ENCODE measurements at regions not wholly inside any gene's neighbourhood (a gene's known extent, or its start where the extent isn't known, plus 50 kb on each side); places are given as distances from the start of the nearest gene placed in this dataset.

DNA sequence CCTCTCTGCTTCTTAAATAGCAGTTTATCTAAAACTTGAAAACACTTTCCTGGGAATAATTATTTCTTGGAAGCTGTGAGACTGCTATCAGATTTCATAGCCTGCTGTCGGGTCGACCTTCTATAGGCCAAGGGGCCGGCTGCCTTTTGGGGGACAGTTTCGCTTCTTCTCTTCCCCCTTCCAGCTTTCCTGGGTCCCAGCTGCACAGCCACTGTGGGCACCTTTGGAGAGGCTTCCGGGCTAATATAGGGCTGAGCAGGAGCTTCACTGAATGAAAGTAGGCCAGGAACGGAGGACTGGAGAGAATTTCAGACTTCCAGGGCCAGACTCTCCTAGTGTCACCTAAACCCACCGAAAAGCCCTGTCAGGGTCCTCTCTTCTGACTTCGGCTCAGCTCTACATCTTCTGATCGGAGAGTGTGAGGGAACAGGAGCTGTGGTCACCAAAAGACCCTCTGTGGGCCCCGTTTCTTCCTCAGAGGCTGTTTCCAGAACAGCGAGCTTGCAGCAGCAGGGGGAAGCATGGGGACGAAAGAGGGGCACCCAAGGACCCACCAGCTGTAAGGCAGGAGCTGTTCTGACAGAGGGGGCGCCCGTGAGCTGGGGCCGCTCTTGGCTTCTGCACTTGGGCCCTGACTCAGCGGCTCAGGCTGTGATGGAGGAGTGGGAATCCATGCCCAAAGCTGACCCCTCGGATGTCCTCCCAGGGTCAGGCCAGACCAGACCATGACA lies 620.6 kb downstream of the BCOR start:
- no peaks in the 10 kb centered on the region for H3K27me3 ChIP-seq (replicated peaks; ENCODE audit: control insufficient read depth, insufficient read depth, low read length)
- H3K4me3 Mint-ChIP-seq (ENCODE audit: unreplicated experiment): no peak overlapping the region
- POLR2A ChIA-PET: no interaction called here
- CTCF ChIA-PET: no interaction called here
- no peak overlapping the region for H3K4me3 ChIP-seq (ENCODE audit: low read depth, low read length)
- H3K9me3 Mint-ChIP-seq (ENCODE audit: unreplicated experiment): no peaks in the 10 kb centered on the region
- intact Hi-C loops (cut with micrococcal nuclease; ENCODE audit: unreplicated experiment): no loop called here
- no peaks in the 10 kb centered on the region for H3K36me3 ChIP-seq (ENCODE audit: control insufficient read depth, insufficient read depth, low read length)
- no peak overlapping the region for H3K27ac Mint-ChIP-seq (ENCODE audit: unreplicated experiment)
- peaks cover 4% of the 10 kb centered on the region for H3K27me3 Mint-ChIP-seq (ENCODE audit: insufficient read depth, unreplicated experiment)
- no peak for DNase-seq
- peaks cover 7% of the 10 kb centered on the region for H3K4me1 Mint-ChIP-seq (ENCODE audit: low read depth, unreplicated experiment)
- no TSS peak for BruUV-seq (replicated peaks)
- H3K4me1 ChIP-seq: no peaks in the 10 kb centered on the region
- TF ChIP-seq, protein P1, sequence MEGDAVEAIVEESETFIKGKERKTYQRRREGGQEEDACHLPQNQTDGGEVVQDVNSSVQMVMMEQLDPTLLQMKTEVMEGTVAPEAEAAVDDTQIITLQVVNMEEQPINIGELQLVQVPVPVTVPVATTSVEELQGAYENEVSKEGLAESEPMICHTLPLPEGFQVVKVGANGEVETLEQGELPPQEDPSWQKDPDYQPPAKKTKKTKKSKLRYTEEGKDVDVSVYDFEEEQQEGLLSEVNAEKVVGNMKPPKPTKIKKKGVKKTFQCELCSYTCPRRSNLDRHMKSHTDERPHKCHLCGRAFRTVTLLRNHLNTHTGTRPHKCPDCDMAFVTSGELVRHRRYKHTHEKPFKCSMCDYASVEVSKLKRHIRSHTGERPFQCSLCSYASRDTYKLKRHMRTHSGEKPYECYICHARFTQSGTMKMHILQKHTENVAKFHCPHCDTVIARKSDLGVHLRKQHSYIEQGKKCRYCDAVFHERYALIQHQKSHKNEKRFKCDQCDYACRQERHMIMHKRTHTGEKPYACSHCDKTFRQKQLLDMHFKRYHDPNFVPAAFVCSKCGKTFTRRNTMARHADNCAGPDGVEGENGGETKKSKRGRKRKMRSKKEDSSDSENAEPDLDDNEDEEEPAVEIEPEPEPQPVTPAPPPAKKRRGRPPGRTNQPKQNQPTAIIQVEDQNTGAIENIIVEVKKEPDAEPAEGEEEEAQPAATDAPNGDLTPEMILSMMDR (IDR thresholded peaks at IDR 0.05; ENCODE audit: insufficient read depth in 1 of 2, low read depth in 1 of 2, low read length in 1 of 2, severe bottlenecking in 1 of 2, unreplicated experiment in 1 of 2): no peak
- no peaks in the 10 kb centered on the region for H3K36me3 Mint-ChIP-seq (ENCODE audit: insufficient read depth, unreplicated experiment)
- no peaks in the 10 kb centered on the region for H3K9me3 ChIP-seq

DNA sequence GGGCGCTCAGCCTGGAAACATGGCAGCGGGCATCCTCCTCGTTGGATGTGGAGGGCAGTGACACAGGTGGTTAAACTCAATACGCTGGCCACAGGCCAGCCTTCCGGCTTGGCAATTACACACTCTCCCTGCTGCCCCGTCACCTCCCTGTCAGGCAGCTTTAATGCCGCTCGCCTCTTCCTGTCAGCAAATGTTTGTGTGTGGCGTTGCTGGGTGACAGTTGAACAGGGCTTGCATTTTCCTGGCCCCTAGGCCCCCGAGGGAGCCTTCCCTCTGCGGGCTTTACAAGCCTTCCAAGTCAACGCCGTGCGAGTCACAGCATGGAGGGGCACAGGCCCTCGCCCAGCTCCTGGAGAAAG lies 620.0 kb downstream of the BCOR start:
- H3K4me3 Mint-ChIP-seq (ENCODE audit: unreplicated experiment): no peak overlapping the region
- peaks cover 7% of the 10 kb centered on the region for H3K4me1 Mint-ChIP-seq (ENCODE audit: low read depth, unreplicated experiment)
- TF ChIP-seq, protein P1 (IDR thresholded peaks at IDR 0.05; ENCODE audit: insufficient read depth in 1 of 2, low read depth in 1 of 2, low read length in 1 of 2, severe bottlenecking in 1 of 2, unreplicated experiment in 1 of 2): no peak
- no peaks in the 10 kb centered on the region for H3K9me3 ChIP-seq
- no peak overlapping the region for H3K4me3 ChIP-seq (ENCODE audit: low read depth, low read length)
- ChIA-PET POLR2A (no interaction called here), CTCF (no interaction called here)
- H3K36me3 Mint-ChIP-seq (ENCODE audit: insufficient read depth, unreplicated experiment): no peaks in the 10 kb centered on the region
- no peaks in the 10 kb centered on the region for H3K9me3 Mint-ChIP-seq (ENCODE audit: unreplicated experiment)
- no peaks in the 10 kb centered on the region for H3K4me1 ChIP-seq
- H3K27ac Mint-ChIP-seq (ENCODE audit: unreplicated experiment): no peak overlapping the region
- H3K27me3 ChIP-seq (replicated peaks; ENCODE audit: control insufficient read depth, insufficient read depth, low read length): no peaks in the 10 kb centered on the region
- peaks cover 4% of the 10 kb centered on the region for H3K27me3 Mint-ChIP-seq (ENCODE audit: insufficient read depth, unreplicated experiment)
- BruUV-seq (replicated peaks): no TSS peak
- no peaks in the 10 kb centered on the region for H3K36me3 ChIP-seq (ENCODE audit: control insufficient read depth, insufficient read depth, low read length)
- DNase-seq: no peak
- intact Hi-C loops (cut with micrococcal nuclease; ENCODE audit: unreplicated experiment): no loop called here

DNA sequence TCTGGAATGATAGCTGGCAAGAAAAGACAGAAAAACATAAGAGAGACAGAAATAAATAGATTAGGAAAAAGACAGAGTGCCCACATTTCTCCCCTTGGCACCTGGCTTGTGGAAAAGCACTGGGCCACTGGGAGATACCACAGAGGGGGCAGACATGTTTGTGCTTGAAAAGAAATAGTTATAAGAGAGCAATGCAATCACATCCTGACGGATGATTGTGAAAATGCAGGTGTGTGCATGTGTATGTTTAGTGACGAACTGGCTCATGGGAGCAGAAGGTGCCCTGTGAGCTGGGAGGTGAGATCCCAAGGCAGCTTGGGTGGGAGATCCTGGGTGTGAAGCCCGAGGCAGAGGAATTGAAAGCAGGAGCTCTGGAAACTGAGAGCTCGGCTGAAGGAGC lies 617.9 kb downstream of the BCOR start:
- Mint-ChIP-seq H3K9me3 (ENCODE audit: unreplicated experiment) (no peaks in the 10 kb centered on the region), H3K4me1 (ENCODE audit: low read depth, unreplicated experiment) (peaks cover 2% of the 10 kb centered on the region)

More for the DNA sequence above, 617.9 kb downstream of the BCOR start:
- POLR2A ChIA-PET: no interaction called here
- no peak overlapping the region for H3K4me3 Mint-ChIP-seq (ENCODE audit: unreplicated experiment)
- no peaks in the 10 kb centered on the region for H3K36me3 Mint-ChIP-seq (ENCODE audit: insufficient read depth, unreplicated experiment)
- no peaks in the 10 kb centered on the region for H3K4me1 ChIP-seq
- H3K27me3 ChIP-seq (replicated peaks; ENCODE audit: control insufficient read depth, insufficient read depth, low read length): no peaks in the 10 kb centered on the region
- intact Hi-C loops (cut with micrococcal nuclease; ENCODE audit: unreplicated experiment): no loop called here
- CTCF ChIA-PET: no interaction called here
- no peak overlapping the region for H3K4me3 ChIP-seq (ENCODE audit: low read depth, low read length)
- no peaks in the 10 kb centered on the region for H3K36me3 ChIP-seq (ENCODE audit: control insufficient read depth, insufficient read depth, low read length)
- no peak overlapping the region for H3K27ac Mint-ChIP-seq (ENCODE audit: unreplicated experiment)
- TF ChIP-seq, protein P1 (IDR thresholded peaks at IDR 0.05; ENCODE audit: insufficient read depth in 1 of 2, low read depth in 1 of 2, low read length in 1 of 2, severe bottlenecking in 1 of 2, unreplicated experiment in 1 of 2): no peak
- BruUV-seq (replicated peaks): no TSS peak
- peaks cover 4% of the 10 kb centered on the region for H3K27me3 Mint-ChIP-seq (ENCODE audit: insufficient read depth, unreplicated experiment)
- no peaks in the 10 kb centered on the region for H3K9me3 ChIP-seq
- no peak for DNase-seq

Measured in Caco-2 (cell line).